ENCODE measurements at regions not wholly inside any gene's neighbourhood (a gene's known extent, or its start where the extent isn't known, plus 50 kb on each side); places are given as distances from the start of the nearest gene placed in this dataset.

GRCh38 chr14:101098641-101099040 is 195.1 kb upstream of the RTL1 start:
- RAD21 ChIA-PET (ENCODE audit: low non-redundant PET in 1 of 2, low total read pairs in 2 of 2, uncharacterized antibody in 2 of 2, unreplicated experiment in 2 of 2) = no interaction called here
- ATAC-seq = no peak
- intact Hi-C loops (cut with micrococcal nuclease) = no loop called here
- CTCF ChIA-PET = no interaction called here
- no peak overlapping the region for H3K4me2 ChIP-seq (ENCODE audit: low read length)
- no peaks in the 10 kb centered on the region; a peak in 1 of 4 replicates for H3K4me1 ChIP-seq (ENCODE audit: control insufficient read depth in 1 of 2, insufficient read depth in 2 of 2, low read length in 2 of 2)
- no peaks in the 10 kb centered on the region for H4K20me1 ChIP-seq (ENCODE audit: insufficient read depth)
- TF ChIP-seq CBX3 (IDR thresholded peaks at IDR 0.05; ENCODE audit: low read depth) (no peak), EZH2phosphoT487 (IDR thresholded peaks at IDR 0.05; ENCODE audit: borderline replicate concordance) (no peak), SP1 (IDR thresholded peaks at IDR 0.05; ENCODE audit: low read depth) (no peak), FOSL1 (IDR thresholded peaks at IDR 0.05; ENCODE audit: low read depth) (no peak), POLR2AphosphoS5 (IDR thresholded peaks at IDR 0.05; ENCODE audit: low read depth, low read length) (no peak), EZH2 (IDR thresholded peaks at IDR 0.05) (no peak), ATF3 (IDR thresholded peaks at IDR 0.05) (no peak)
- H3K36me3 ChIP-seq (ENCODE audit: control insufficient read depth in 1 of 2, insufficient read depth in 2 of 2, low read length in 2 of 2) = no peaks in the 10 kb centered on the region
- POLR2A ChIA-PET = no interaction called here
- H2AFZ ChIP-seq (ENCODE audit: low read depth, low read length, poor library complexity, severe bottlenecking) = no peak overlapping the region
- H3K9ac ChIP-seq (ENCODE audit: low read length) = no peak overlapping the region
- no TSS peak for BruUV-seq (replicated peaks)
- H3K9me3 ChIP-seq (ENCODE audit: control insufficient read depth in 1 of 2, insufficient read depth in 1 of 2, low read depth in 1 of 2, low read length in 2 of 2) = no peaks in the 10 kb centered on the region; a peak in 1 of 4 replicates
- H3K4me3 ChIP-seq (replicated peaks in 1 of 2; ENCODE audit: low read depth in 1 of 2, low read length in 2 of 2) = no peak overlapping the region
- no peaks in the 10 kb centered on the region for H3K79me2 ChIP-seq (ENCODE audit: insufficient read depth, low read length)
- no peak overlapping the region for H3K27ac ChIP-seq (ENCODE audit: low read depth, low read length)
- DNase-seq (ENCODE audit: low read depth, low spot score) = no peak
- H3K27me3 ChIP-seq (ENCODE audit: insufficient read depth, low read length) = no peaks in the 10 kb centered on the region
- no peaks in the 10 kb centered on the region for H3K9me2 ChIP-seq (ENCODE audit: insufficient read depth)

- intact Hi-C loops (cut with micrococcal nuclease) = no loop called here
Measured at GRCh38 chr14:101101456-101102056, 198.0 kb upstream of the RTL1 start.

More at GRCh38 chr14:101101456-101102056, 198.0 kb upstream of the RTL1 start:
- BruUV-seq (replicated peaks) = no TSS peak
- H3K4me2 ChIP-seq (ENCODE audit: low read length) = no peak overlapping the region
- H2AFZ ChIP-seq (ENCODE audit: low read depth, low read length, poor library complexity, severe bottlenecking) = no peak overlapping the region
- H3K79me2 ChIP-seq (ENCODE audit: insufficient read depth, low read length) = no peaks in the 10 kb centered on the region
- ATAC-seq = no peak
- CTCF ChIA-PET = no interaction called here
- no peaks in the 10 kb centered on the region; a peak in 1 of 4 replicates for H3K4me1 ChIP-seq (ENCODE audit: control insufficient read depth in 1 of 2, insufficient read depth in 2 of 2, low read length in 2 of 2)
- no peaks in the 10 kb centered on the region; a peak in 1 of 4 replicates for H3K9me3 ChIP-seq (ENCODE audit: control insufficient read depth in 1 of 2, insufficient read depth in 1 of 2, low read depth in 1 of 2, low read length in 2 of 2)
- no peaks in the 10 kb centered on the region for H3K9me2 ChIP-seq (ENCODE audit: insufficient read depth)
- DNase-seq (ENCODE audit: low read depth, low spot score) = no peak
- no peak for TF ChIP-seq MAX (IDR thresholded peaks at IDR 0.05)
- no peak for TF ChIP-seq CTCF (IDR thresholded peaks at IDR 0.05 in 2 of 3, conservative IDR thresholded peaks at IDR 0.05 in 1 of 3; ENCODE audit: borderline replicate concordance in 1 of 3, insufficient read depth in 1 of 3, low read depth in 2 of 3, low read length in 2 of 3)
- no peak for TF ChIP-seq ZNF274 (IDR thresholded peaks at IDR 0.05; ENCODE audit: low read depth, low read length)
- TF ChIP-seq EZH2phosphoT487 (IDR thresholded peaks at IDR 0.05; ENCODE audit: borderline replicate concordance) = no peak
- TF ChIP-seq SRF (IDR thresholded peaks at IDR 0.05; ENCODE audit: low read depth) = no peak
- no peaks in the 10 kb centered on the region for H4K20me1 ChIP-seq (ENCODE audit: insufficient read depth)
- RAD21 ChIA-PET (ENCODE audit: low non-redundant PET in 1 of 2, low total read pairs in 2 of 2, uncharacterized antibody in 2 of 2, unreplicated experiment in 2 of 2) = no interaction called here
- H3K27ac ChIP-seq (ENCODE audit: low read depth, low read length) = no peak overlapping the region
- no peaks in the 10 kb centered on the region for H3K27me3 ChIP-seq (ENCODE audit: insufficient read depth, low read length)
- no peaks in the 10 kb centered on the region for H3K36me3 ChIP-seq (ENCODE audit: control insufficient read depth in 1 of 2, insufficient read depth in 2 of 2, low read length in 2 of 2)
- no peak overlapping the region for H3K4me3 ChIP-seq (replicated peaks in 1 of 2; ENCODE audit: low read depth in 1 of 2, low read length in 2 of 2)
- POLR2A ChIA-PET = no interaction called here
- no peak overlapping the region for H3K9ac ChIP-seq (ENCODE audit: low read length)
